Hepatic stellate cell (primary cell): ENCODE measurements at regions not wholly inside any gene's neighbourhood (a gene's known extent, or its start where the extent isn't known, plus 50 kb on each side); places are given as distances from the start of the nearest gene placed in this dataset.
"Not testable (repeated sequence)": the region's sequence is repeated elsewhere in the genome, so short reads cannot be mapped to it uniquely, and the experiment has no call there.

ENCODE experiments used
- DNase-seq: peaks from one replicate; pipeline ENCODE4 v3.0.0; 2011; ENCODE audit warnings: low spot score

GRCh38 chr9:134530724-134531123 lies 110.9 kb upstream of the COL5A1 start:
- DNase-seq: no peak

- no peak for DNase-seq
Observed at GRCh38 chr9:134531220-134531970, 110.2 kb upstream of the COL5A1 start.

GRCh38 chr9:134532084-134532483 lies 109.5 kb upstream of the COL5A1 start:
- DNase-seq: no peak

- not testable (repeated sequence) for DNase-seq
Observed at GRCh38 chr9:134532661-134533060, 108.9 kb upstream of the COL5A1 start.

- DNase-seq: no peak
Observed at GRCh38 chr9:134533850-134534588, 107.6 kb upstream of the COL5A1 start.

GRCh38 chr9:134534661-134535080 lies 106.9 kb upstream of the COL5A1 start:
- DNase-seq: peak; percentile 85

GRCh38 chr9:134535171-134535570 lies 106.4 kb upstream of the COL5A1 start:
- no peak for DNase-seq

GRCh38 chr9:134536101-134536900 lies 105.3 kb upstream of the COL5A1 start:
- peak; percentile 90 for DNase-seq

- DNase-seq: no peak
Observed at GRCh38 chr9:134536931-134537330, 104.7 kb upstream of the COL5A1 start.

- DNase-seq: no peak
Observed at GRCh38 chr9:134537951-134538641, 103.5 kb upstream of the COL5A1 start.

- no peak for DNase-seq
Observed at GRCh38 chr9:134538856-134539566, 102.6 kb upstream of the COL5A1 start.

GRCh38 chr9:134539586-134540194 lies 101.9 kb upstream of the COL5A1 start:
- no peak for DNase-seq

GRCh38 chr9:134540276-134541096 lies 101.1 kb upstream of the COL5A1 start:
- no peak for DNase-seq

GRCh38 chr9:134541097-134541747 lies 100.4 kb upstream of the COL5A1 start:
- DNase-seq: no peak

- DNase-seq: peak; percentile 72
Observed at GRCh38 chr9:134544388-134545214, 97.0 kb upstream of the COL5A1 start.

GRCh38 chr9:134545215-134545542 lies 96.4 kb upstream of the COL5A1 start:
- no peak for DNase-seq

GRCh38 chr9:134545543-134546245 lies 95.9 kb upstream of the COL5A1 start:
- DNase-seq: peak; percentile 70

- no peak for DNase-seq
Observed at GRCh38 chr9:134546246-134546731, 95.3 kb upstream of the COL5A1 start.
